PC-9 (cell line): ENCODE measurements at regions not wholly inside any gene's neighbourhood (a gene's known extent, or its start where the extent isn't known, plus 50 kb on each side); places are given as distances from the start of the nearest gene placed in this dataset.

Experiments
- BruUV-seq: library from RNA; stranded (reverse); fragments of 400-500 nt; replicated peaks from 2 replicates; lab custom pipeline; 2021; lab: Mats Ljungman, UMichigan
- CTCF ChIA-PET: fragments of 300-600 bp; sonication (Branson Sonifier 250); formaldehyde crosslinking; loops from one replicate; lab custom pipeline; 2022; ENCODE audit warnings: antibody characterized with exemption; lab: Charles Lee
- POLR2A ChIA-PET: fragments of 300-600 bp; sonication (Branson Sonifier 250); formaldehyde crosslinking; loops from one replicate; lab custom pipeline; 2022; ENCODE audit warnings: antibody characterized with exemption; ENCODE audit not compliant: unreplicated experiment; lab: Charles Lee
- DNase-seq, 2 experiments: peaks; one replicate each; pipeline versions ENCODE4 v3.0.0 to v3.0.0-alpha.2; 2015 to 2022; ENCODE audit warnings: mixed read lengths in 1 of 2
- H2AFZ ChIP-seq: fragments of 200-600 bp; sonication (generic); 2 replicates; pipeline ENCODE4 v1.8.1; 2017; ENCODE audit warnings: antibody characterized with exemption
- H3F3A ChIP-seq: fragments of 200-600 bp; sonication (generic); 2 replicates; pipeline ENCODE4 v1.8.1; 2017; ENCODE audit warnings: antibody characterized with exemption, mild to moderate bottlenecking, low read depth; ENCODE audit not compliant: insufficient read depth
- H3K27ac ChIP-seq: fragments of 200-600 bp; sonication (generic); 2 replicates; pipeline ENCODE4 v1.6.1; 2016; ENCODE audit warnings: mixed run types
- H3K27me3 ChIP-seq: fragments of 200-600 bp; sonication (generic); 2 replicates; pipeline ENCODE4 v1.6.1; 2016; ENCODE audit warnings: low read depth, mixed run types; ENCODE audit not compliant: insufficient read depth
- H3K36me3 ChIP-seq: fragments of 200-600 bp; sonication (generic); 2 replicates; pipeline ENCODE4 v1.6.1; 2016; ENCODE audit warnings: low read depth, mixed run types
- H3K4me1 ChIP-seq: fragments of 200-600 bp; sonication (generic); replicated peaks from 2 replicates; pipeline ENCODE4 v1.6.1; 2016; ENCODE audit warnings: mixed run types; ENCODE audit not compliant: insufficient read depth
- H3K4me2 ChIP-seq: fragments of 200-600 bp; sonication (generic); 2 replicates; pipeline ENCODE4 v1.6.1; 2017; ENCODE audit warnings: mixed run types
- H3K4me3 ChIP-seq: fragments of 200-600 bp; sonication (generic); 2 replicates; pipeline ENCODE4 v1.6.1; 2016; ENCODE audit warnings: mixed run types
- H3K79me2 ChIP-seq: fragments of 200-600 bp; sonication (generic); 2 replicates; pipeline ENCODE4 v1.6.1; 2017; ENCODE audit warnings: low read depth, mixed run types
- H3K9me2 ChIP-seq: fragments of 200-600 bp; sonication (generic); 2 replicates; pipeline ENCODE4 v1.8.1; 2017; ENCODE audit warnings: mild to moderate bottlenecking; ENCODE audit not compliant: insufficient read depth
- H3K9me3 ChIP-seq: fragments of 200-600 bp; sonication (generic); 2 replicates; pipeline ENCODE4 v1.8.1; 2016; ENCODE audit warnings: low read depth; ENCODE audit not compliant: insufficient read depth
- H4K20me1 ChIP-seq: fragments of 200-600 bp; sonication (generic); 2 replicates; pipeline ENCODE4 v1.8.1; 2017; ENCODE audit not compliant: insufficient read depth
- EZH2 ChIP-seq: fragments of 200-600 bp; sonication (generic); IDR thresholded peaks from 2 replicates; pipeline ENCODE4 v1.8.0; 2017; ENCODE audit warnings: antibody characterized with exemption, low read depth
- intact Hi-C: fragments of 100-400 bp; cut with micrococcal nuclease; formaldehyde crosslinking; loops from one replicate; pipeline ENCODE4 v1.10.0; 2022; ENCODE audit not compliant: unreplicated experiment
- TF ChIP-seq, protein P1 (sequence below): fragments of 200-600 bp; sonication (generic); conservative IDR thresholded peaks from 2 replicates; pipeline ENCODE4 v1.6.1; 2017; ENCODE audit warnings: mixed run types, antibody characterized with exemption, mild to moderate bottlenecking, moderate library complexity

GRCh38 chr14:83556746-83557453, 1973.0 kb upstream of the FLRT2 start:
- TF ChIP-seq EZH2, result no peak
- TF ChIP-seq, protein P1, sequence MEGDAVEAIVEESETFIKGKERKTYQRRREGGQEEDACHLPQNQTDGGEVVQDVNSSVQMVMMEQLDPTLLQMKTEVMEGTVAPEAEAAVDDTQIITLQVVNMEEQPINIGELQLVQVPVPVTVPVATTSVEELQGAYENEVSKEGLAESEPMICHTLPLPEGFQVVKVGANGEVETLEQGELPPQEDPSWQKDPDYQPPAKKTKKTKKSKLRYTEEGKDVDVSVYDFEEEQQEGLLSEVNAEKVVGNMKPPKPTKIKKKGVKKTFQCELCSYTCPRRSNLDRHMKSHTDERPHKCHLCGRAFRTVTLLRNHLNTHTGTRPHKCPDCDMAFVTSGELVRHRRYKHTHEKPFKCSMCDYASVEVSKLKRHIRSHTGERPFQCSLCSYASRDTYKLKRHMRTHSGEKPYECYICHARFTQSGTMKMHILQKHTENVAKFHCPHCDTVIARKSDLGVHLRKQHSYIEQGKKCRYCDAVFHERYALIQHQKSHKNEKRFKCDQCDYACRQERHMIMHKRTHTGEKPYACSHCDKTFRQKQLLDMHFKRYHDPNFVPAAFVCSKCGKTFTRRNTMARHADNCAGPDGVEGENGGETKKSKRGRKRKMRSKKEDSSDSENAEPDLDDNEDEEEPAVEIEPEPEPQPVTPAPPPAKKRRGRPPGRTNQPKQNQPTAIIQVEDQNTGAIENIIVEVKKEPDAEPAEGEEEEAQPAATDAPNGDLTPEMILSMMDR, result no peak
- H3K9me3 ChIP-seq, result no peaks in the 10 kb centered on the region
- ChIA-PET CTCF (interaction anchor here (0.6 kb wide), 1 partner anchor 136 kb away, joined by 6 read pairs; no protein-coding TSS in a partner anchor), POLR2A (no interaction called here)
- no TSS peak for BruUV-seq
- H3K9me2 ChIP-seq, result no peaks in the 10 kb centered on the region
- no peaks in the 10 kb centered on the region for H3K27me3 ChIP-seq
- no peaks in the 10 kb centered on the region for H4K20me1 ChIP-seq
- no peak overlapping the region for H2AFZ ChIP-seq
- H3K36me3 ChIP-seq, result no peaks in the 10 kb centered on the region
- DNase-seq, result no peak
- H3F3A ChIP-seq, result no peaks in the 10 kb centered on the region
- no peak overlapping the region for H3K4me2 ChIP-seq
- intact Hi-C loops, result no loop called here
- no peak overlapping the region for H3K27ac ChIP-seq
- no peaks in the 10 kb centered on the region for H3K79me2 ChIP-seq
- H3K4me1 ChIP-seq, result no peaks in the 10 kb centered on the region
- H3K4me3 ChIP-seq, result no peak overlapping the region

DNA sequence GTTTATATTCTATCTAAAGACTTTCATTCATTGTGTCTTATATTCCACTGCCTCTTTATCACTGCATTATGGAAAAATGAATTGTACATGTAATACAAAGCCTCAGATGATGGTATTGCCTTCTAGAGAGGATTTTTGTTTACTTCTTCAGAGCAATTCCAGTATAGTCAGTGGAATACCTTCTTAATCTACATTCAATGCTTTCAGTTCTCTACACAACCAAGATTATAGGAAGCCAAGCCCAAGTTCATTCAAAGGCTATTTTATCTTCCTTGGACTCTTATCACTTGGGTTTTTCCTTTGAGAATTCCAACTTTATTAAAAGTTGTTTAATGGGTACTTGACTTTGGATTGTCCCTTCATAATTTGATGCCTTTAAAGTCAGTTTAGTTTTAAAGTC, 1971.0 kb upstream of the FLRT2 start:
- no peaks in the 10 kb centered on the region for H3K27me3 ChIP-seq
- no peaks in the 10 kb centered on the region for H3K36me3 ChIP-seq
- H3K9me3 ChIP-seq, result no peaks in the 10 kb centered on the region
- H3K9me2 ChIP-seq, result no peaks in the 10 kb centered on the region
- H3K4me3 ChIP-seq, result no peak overlapping the region
- H3F3A ChIP-seq, result no peaks in the 10 kb centered on the region
- H2AFZ ChIP-seq, result no peak overlapping the region
- no peaks in the 10 kb centered on the region for H3K79me2 ChIP-seq
- no peak overlapping the region for H3K27ac ChIP-seq
- ChIA-PET POLR2A (no interaction called here), CTCF (no interaction called here)
- DNase-seq, result no peak
- no peak overlapping the region for H3K4me2 ChIP-seq
- H4K20me1 ChIP-seq, result no peaks in the 10 kb centered on the region
- TF ChIP-seq EZH2, result no peak
- TF ChIP-seq, protein P1, result no peak
- BruUV-seq, result no TSS peak
- H3K4me1 ChIP-seq, result no peaks in the 10 kb centered on the region
- intact Hi-C loops, result no loop called here

DNA sequence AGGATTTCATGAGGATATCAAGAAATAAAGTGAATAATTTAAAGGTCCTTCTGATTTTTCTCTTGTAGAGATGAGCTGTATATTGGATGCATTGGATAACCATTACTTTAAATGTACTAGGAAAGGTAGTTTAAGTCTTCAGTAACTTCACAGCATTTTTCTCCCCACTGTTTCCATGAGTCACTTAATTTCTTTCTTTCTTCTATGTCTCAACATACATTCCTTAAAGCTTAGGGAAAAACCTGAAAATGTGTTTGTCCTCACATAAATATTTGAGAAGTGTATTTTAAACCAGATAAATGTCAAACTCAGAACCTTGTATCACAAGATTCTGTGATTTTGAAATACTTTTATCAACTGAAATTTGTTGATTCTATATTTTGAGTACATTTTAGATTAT, 1970.2 kb upstream of the FLRT2 start:
- BruUV-seq, result no TSS peak
- Histone ChIP-seq H3K9me3 (no peaks in the 10 kb centered on the region), H3K36me3 (no peaks in the 10 kb centered on the region), H3K9me2 (no peaks in the 10 kb centered on the region), H3F3A (no peaks in the 10 kb centered on the region), H2AFZ (no peak overlapping the region), H3K79me2 (no peaks in the 10 kb centered on the region), H3K4me2 (no peak overlapping the region), H3K27ac (no peak overlapping the region), H3K4me3 (no peak overlapping the region), H4K20me1 (no peaks in the 10 kb centered on the region), H3K4me1 (no peaks in the 10 kb centered on the region), H3K27me3 (no peaks in the 10 kb centered on the region)
- ChIA-PET POLR2A (no interaction called here), CTCF (no interaction called here)
- intact Hi-C loops, result no loop called here
- no peak for TF ChIP-seq EZH2
- TF ChIP-seq, protein P1, result no peak
- DNase-seq, result no peak
